ENCODE measurements at regions not wholly inside any gene's neighbourhood (a gene's known extent, or its start where the extent isn't known, plus 50 kb on each side); places are given as distances from the start of the nearest gene placed in this dataset.

- H3K27me3 ChIP-seq, result no peaks in the 10 kb centered on the region
- intact Hi-C loops (cut with DNase I), result no loop called here
- no peak for DNase-seq
- H3K4me3 ChIP-seq, result no peak overlapping the region
- TF ChIP-seq POLR2A (IDR thresholded peaks at IDR 0.05) (no peak), CTCF (IDR thresholded peaks at IDR 0.05) (no peak)
- no peaks in the 10 kb centered on the region for H3K4me1 ChIP-seq (replicated peaks in 1 of 2)
- 67 to 70% (median 68%) methylated on average over 4 of the region's 4 CpGs for WGBS, 4 donors
- H3K27ac ChIP-seq, result no peak overlapping the region
- no peaks in the 10 kb centered on the region for H3K9me3 ChIP-seq (replicated peaks in 1 of 3)
- no peaks in the 10 kb centered on the region for H3K36me3 ChIP-seq (replicated peaks in 1 of 2)
These were observed 184.4 kb upstream of the CCL2 start for GRCh38 chr17:34070712-34071111.

GRCh38 chr17:34071886-34072420, 183.1 kb upstream of the CCL2 start:
- Histone ChIP-seq H3K27ac (no peak overlapping the region), H3K27me3 (no peaks in the 10 kb centered on the region), H3K4me3 (no peak overlapping the region), H3K9me3 (replicated peaks in 1 of 3) (no peaks in the 10 kb centered on the region), H3K4me1 (replicated peaks in 1 of 2) (no peaks in the 10 kb centered on the region), H3K36me3 (replicated peaks in 1 of 2) (no peaks in the 10 kb centered on the region)
- DNase-seq, result no peak
- WGBS, 4 donors, result 77 to 87% (median 77%) methylated on average over 11 of the region's 11 CpGs
- TF ChIP-seq CTCF (IDR thresholded peaks at IDR 0.05) (no peak), POLR2A (IDR thresholded peaks at IDR 0.05) (no peak)
- intact Hi-C loops (cut with DNase I), result no loop called here

- Histone ChIP-seq H3K27ac (no peak overlapping the region), H3K36me3 (replicated peaks in 1 of 2) (no peaks in the 10 kb centered on the region), H3K4me1 (replicated peaks in 1 of 2) (no peaks in the 10 kb centered on the region), H3K4me3 (no peak overlapping the region), H3K27me3 (no peaks in the 10 kb centered on the region), H3K9me3 (replicated peaks in 1 of 3) (no peaks in the 10 kb centered on the region)
- TF ChIP-seq POLR2A (IDR thresholded peaks at IDR 0.05), result no peak
- no peak for TF ChIP-seq CTCF (IDR thresholded peaks at IDR 0.05)
- intact Hi-C loops (cut with DNase I), result no loop called here
- WGBS, 4 donors, result 82 to 95% (median 85%) methylated on average over 3 to 5 of the region's 5 CpGs
- DNase-seq, result no peak
These were observed 180.0 kb upstream of the CCL2 start for GRCh38 chr17:34075076-34075475.

- intact Hi-C loops (cut with DNase I), result no loop called here
- Histone ChIP-seq H3K27ac (no peak overlapping the region), H3K36me3 (replicated peaks in 1 of 2) (no peaks in the 10 kb centered on the region), H3K9me3 (replicated peaks in 1 of 3) (no peaks in the 10 kb centered on the region), H3K4me1 (replicated peaks in 1 of 2) (no peaks in the 10 kb centered on the region), H3K27me3 (no peaks in the 10 kb centered on the region), H3K4me3 (no peak overlapping the region)
- 53 to 59% (median 55%) methylated on average over 13 to 16 of the region's 16 CpGs for WGBS, 4 donors
- TF ChIP-seq CTCF (IDR thresholded peaks at IDR 0.05), result no peak
- TF ChIP-seq POLR2A (IDR thresholded peaks at IDR 0.05), result no peak
- DNase-seq, result peak in 1 of 7 donors; percentile 59
These were observed 178.1 kb upstream of the CCL2 start for GRCh38 chr17:34076743-34077631.
